ENCODE measurements at regions not wholly inside any gene's neighbourhood (a gene's known extent, or its start where the extent isn't known, plus 50 kb on each side); places are given as distances from the start of the nearest gene placed in this dataset.

- TF ChIP-seq CTCF (IDR thresholded peaks at IDR 0.05; ENCODE audit: low read depth, low read length): no peak
- H3K27ac ChIP-seq (ENCODE audit: low read depth, low read length): no peak overlapping the region
- H3K9me3 ChIP-seq (ENCODE audit: control insufficient read depth, insufficient read depth, low read length): no peaks in the 10 kb centered on the region
- H3K4me3 ChIP-seq (ENCODE audit: low read depth, low read length): no peak overlapping the region
- POLR2A ChIA-PET: no interaction called here
- H3K27me3 ChIP-seq (ENCODE audit: control insufficient read depth, insufficient read depth, low read length): peaks cover 7% of the 10 kb centered on the region
- no peak for DNase-seq (ENCODE audit: low read depth, low spot score)
- CTCF ChIA-PET: interaction anchor here (1.1 kb wide), 1 partner anchor 404 kb away, joined by 3 read pairs; no protein-coding TSS in a partner anchor
These were observed 221.2 kb upstream of the LYZL1 start for GRCh38 chr10:29067628-29068027.

- Histone ChIP-seq H3K9me3 (ENCODE audit: control insufficient read depth, insufficient read depth, low read length) (no peaks in the 10 kb centered on the region), H3K4me3 (ENCODE audit: low read depth, low read length) (no peak overlapping the region), H3K27ac (ENCODE audit: low read depth, low read length) (no peak overlapping the region), H3K27me3 (ENCODE audit: control insufficient read depth, insufficient read depth, low read length) (peaks cover 7% of the 10 kb centered on the region)
- DNase-seq (ENCODE audit: low read depth, low spot score): no peak
- no peak for TF ChIP-seq CTCF (IDR thresholded peaks at IDR 0.05; ENCODE audit: low read depth, low read length)
- ChIA-PET CTCF (interaction anchor here (0.6 kb wide), 1 partner anchor 319 kb away, joined by 8 read pairs; no protein-coding TSS in a partner anchor), POLR2A (interaction anchor here (0.6 kb wide), 1 partner anchor 389 kb away, joined by 5 read pairs; no protein-coding TSS in a partner anchor)
These were observed 220.6 kb upstream of the LYZL1 start for GRCh38 chr10:29068302-29068701.

GRCh38 chr10:29068966-29069365, 219.9 kb upstream of the LYZL1 start:
- Histone ChIP-seq H3K27me3 (ENCODE audit: control insufficient read depth, insufficient read depth, low read length) (peaks cover 7% of the 10 kb centered on the region), H3K9me3 (ENCODE audit: control insufficient read depth, insufficient read depth, low read length) (no peaks in the 10 kb centered on the region), H3K27ac (ENCODE audit: low read depth, low read length) (no peak overlapping the region), H3K4me3 (ENCODE audit: low read depth, low read length) (no peak overlapping the region)
- POLR2A ChIA-PET: no interaction called here
- CTCF ChIA-PET: no interaction called here
- no peak for TF ChIP-seq CTCF (IDR thresholded peaks at IDR 0.05; ENCODE audit: low read depth, low read length)
- DNase-seq (ENCODE audit: low read depth, low spot score): no peak

GRCh38 chr10:29069941-29070340, 218.9 kb upstream of the LYZL1 start:
- no peak for DNase-seq (ENCODE audit: low read depth, low spot score)
- no peak for TF ChIP-seq CTCF (IDR thresholded peaks at IDR 0.05; ENCODE audit: low read depth, low read length)
- H3K27me3 ChIP-seq (ENCODE audit: control insufficient read depth, insufficient read depth, low read length): peaks cover 7% of the 10 kb centered on the region
- H3K4me3 ChIP-seq (ENCODE audit: low read depth, low read length): no peak overlapping the region
- ChIA-PET CTCF (no interaction called here), POLR2A (no interaction called here)
- no peaks in the 10 kb centered on the region for H3K9me3 ChIP-seq (ENCODE audit: control insufficient read depth, insufficient read depth, low read length)
- no peak overlapping the region for H3K27ac ChIP-seq (ENCODE audit: low read depth, low read length)

GRCh38 chr10:29078919-29079318, 210.0 kb upstream of the LYZL1 start:
- Histone ChIP-seq H3K27ac (ENCODE audit: low read depth, low read length) (no peak overlapping the region), H3K4me3 (ENCODE audit: low read depth, low read length) (no peak overlapping the region), H3K9me3 (ENCODE audit: control insufficient read depth, insufficient read depth, low read length) (no peaks in the 10 kb centered on the region), H3K27me3 (ENCODE audit: control insufficient read depth, insufficient read depth, low read length) (peaks cover 6% of the 10 kb centered on the region)
- ChIA-PET CTCF (no interaction called here), POLR2A (no interaction called here)
- TF ChIP-seq CTCF (IDR thresholded peaks at IDR 0.05; ENCODE audit: low read depth, low read length): no peak
- no peak for DNase-seq (ENCODE audit: low read depth, low spot score)
